ENCODE measurements at regions not wholly inside any gene's neighbourhood (a gene's known extent, or its start where the extent isn't known, plus 50 kb on each side); places are given as distances from the start of the nearest gene placed in this dataset.
A peak's percentile ranks its signal among the peaks of the same experiment; 100 is the strongest.
"Not testable (repeated sequence)": the region's sequence is repeated elsewhere in the genome, so short reads cannot be mapped to it uniquely, and the experiment has no call there.

GRCh38 chr7:25069900-25070443 lies 55.1 kb downstream of the CYCS start:
- peak; percentile 87 for DNase-seq (ENCODE audit: low spot score)

GRCh38 chr7:25068502-25069213 lies 56.4 kb downstream of the CYCS start:
- DNase-seq (ENCODE audit: low spot score), result peak; percentile 53

GRCh38 chr7:25067726-25068501 lies 57.1 kb downstream of the CYCS start:
- no peak for DNase-seq (ENCODE audit: low spot score)

GRCh38 chr7:25066253-25066652 lies 58.8 kb downstream of the CYCS start:
- no peak for DNase-seq (ENCODE audit: low spot score)

- DNase-seq (ENCODE audit: low spot score), result no peak
Observed at GRCh38 chr7:25062380-25062779, 62.7 kb downstream of the CYCS start.

- no peak for DNase-seq (ENCODE audit: low spot score)
Observed at GRCh38 chr7:25060487-25061055, 64.5 kb downstream of the CYCS start.

- DNase-seq (ENCODE audit: low spot score), result no peak
Observed at GRCh38 chr7:25059576-25059975, 65.5 kb downstream of the CYCS start.

- DNase-seq (ENCODE audit: low spot score), result no peak
Observed at GRCh38 chr7:25056368-25056767, 68.7 kb downstream of the CYCS start.

- no peak for DNase-seq (ENCODE audit: low spot score)
Observed at GRCh38 chr7:25055520-25056220, 69.4 kb downstream of the CYCS start.

- DNase-seq (ENCODE audit: low spot score), result no peak
Observed at GRCh38 chr7:25054819-25055519, 70.1 kb downstream of the CYCS start.

- no peak for DNase-seq (ENCODE audit: low spot score)
Observed at GRCh38 chr7:25050223-25050622, 70.2 kb upstream of the OSBPL3 start.

- no peak for DNase-seq (ENCODE audit: low spot score)
Observed at GRCh38 chr7:25048444-25048834, 68.5 kb upstream of the OSBPL3 start.

GRCh38 chr7:25047571-25048443 lies 67.8 kb upstream of the OSBPL3 start:
- DNase-seq (ENCODE audit: low spot score), result not testable (repeated sequence)

GRCh38 chr7:25037325-25037724 lies 57.3 kb upstream of the OSBPL3 start:
- no peak for DNase-seq (ENCODE audit: low spot score)

GRCh38 chr7:25035274-25035673 lies 55.3 kb upstream of the OSBPL3 start:
- no peak for DNase-seq (ENCODE audit: low spot score)

GRCh38 chr7:25034136-25034535 lies 54.2 kb upstream of the OSBPL3 start:
- DNase-seq (ENCODE audit: low spot score), result no peak

GRCh38 chr7:25032774-25033743 lies 53.1 kb upstream of the OSBPL3 start:
- DNase-seq (ENCODE audit: low spot score), result peak; percentile 41

GRCh38 chr7:25031432-25031831 lies 51.5 kb upstream of the OSBPL3 start:
- peak; percentile 63 for DNase-seq (ENCODE audit: low spot score)

GRCh38 chr7:25031007-25031406 lies 51.0 kb upstream of the OSBPL3 start:
- no peak for DNase-seq (ENCODE audit: low spot score)

Data from A172 (cell line).